ENCODE measurements at regions not wholly inside any gene's neighbourhood (a gene's known extent, or its start where the extent isn't known, plus 50 kb on each side); places are given as distances from the start of the nearest gene placed in this dataset.

DNA sequence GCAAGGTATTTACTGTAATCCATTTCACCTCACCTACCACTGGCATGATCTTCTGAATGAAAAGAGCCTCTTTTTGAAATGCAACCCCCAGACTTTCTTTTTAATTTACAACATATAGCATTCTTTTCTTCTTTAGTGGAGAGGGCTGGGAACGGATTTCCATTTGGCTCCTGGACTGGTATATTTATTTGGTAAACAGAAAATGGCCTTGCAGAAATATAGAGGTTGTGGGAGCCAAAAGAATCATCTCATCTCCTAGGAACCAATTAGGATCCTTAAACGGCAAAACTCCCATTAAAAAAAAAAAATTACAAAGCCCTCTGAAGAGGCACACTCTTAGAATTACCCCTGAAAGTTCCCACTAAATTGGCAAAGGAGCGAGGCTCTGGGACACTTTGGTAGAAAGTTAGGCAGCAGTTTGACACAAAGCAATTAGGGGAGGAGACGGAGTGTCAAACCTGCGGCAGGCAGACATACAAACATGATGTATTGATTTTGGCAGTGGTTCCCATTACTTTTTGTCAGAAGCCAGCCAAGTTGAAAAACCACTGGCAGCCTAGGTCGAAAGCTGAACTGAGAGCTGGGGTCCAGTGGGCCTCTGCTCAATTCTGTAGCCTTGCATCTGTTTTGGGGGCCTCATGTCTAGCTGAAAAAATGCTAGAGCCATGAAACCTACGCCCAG, 135.1 kb upstream of the MAGI3 start:
- H3K27ac ChIP-seq (ENCODE audit: low read depth, low read length, poor library complexity, severe bottlenecking) = no peak overlapping the region

DNA sequence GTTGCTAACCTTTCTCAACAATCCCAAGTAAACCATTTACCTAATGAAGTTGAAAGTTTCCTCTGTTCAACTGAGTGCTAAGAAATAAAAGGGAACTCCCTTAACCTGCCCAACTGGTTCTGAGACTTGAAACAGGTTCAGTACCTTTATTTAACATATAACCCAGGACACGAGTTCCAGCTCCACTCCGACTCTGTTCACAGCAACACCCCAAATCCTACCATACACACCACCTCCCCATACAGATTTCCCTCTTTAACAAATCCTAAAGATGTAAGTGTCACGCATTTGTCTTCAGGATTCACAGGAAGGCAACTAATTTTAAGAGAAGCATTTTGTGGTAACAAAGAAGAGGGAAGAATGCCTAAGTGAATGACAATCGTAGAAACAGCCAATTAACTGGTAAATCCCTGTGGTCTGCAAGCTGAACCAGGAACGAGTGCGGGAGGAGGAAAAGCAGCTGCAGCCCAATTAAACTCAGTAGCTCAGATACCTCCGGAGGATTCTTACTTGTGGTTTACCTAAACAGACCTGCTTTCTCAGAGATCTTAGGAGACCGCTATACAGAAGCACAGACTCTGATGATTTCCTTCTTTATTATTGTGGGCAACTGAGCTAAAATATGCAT, 134.5 kb upstream of the MAGI3 start:
- Histone ChIP-seq H3K9me2 (ENCODE audit: low read depth, low read length) (no peaks in the 10 kb centered on the region), H3K4me1 (ENCODE audit: insufficient read depth, low read length, severe bottlenecking) (no peaks in the 10 kb centered on the region), H3K79me2 (ENCODE audit: insufficient read depth, low read length) (no peaks in the 10 kb centered on the region), H2AFZ (ENCODE audit: low read length) (no peak overlapping the region), H3K36me3 (ENCODE audit: insufficient read depth, low read length) (no peaks in the 10 kb centered on the region), H3K27ac (ENCODE audit: low read depth, low read length, poor library complexity, severe bottlenecking) (no peak overlapping the region), H3K27me3 (ENCODE audit: insufficient read depth, low read length) (no peaks in the 10 kb centered on the region), H4K20me1 (ENCODE audit: insufficient read depth, low read length) (no peaks in the 10 kb centered on the region), H3K9me3 (ENCODE audit: low read length) (no peaks in the 10 kb centered on the region), H3K4me3 (ENCODE audit: low read depth, low read length, poor library complexity, severe bottlenecking) (no peak overlapping the region), H3K4me2 (ENCODE audit: low read length) (no peak overlapping the region), H3F3A (ENCODE audit: insufficient read depth, low read length) (no peaks in the 10 kb centered on the region), H3K9ac (ENCODE audit: low read length) (no peak overlapping the region)
- TF ChIP-seq EZH2 (IDR thresholded peaks at IDR 0.05; ENCODE audit: borderline replicate concordance, low read length) = no peak
- TF ChIP-seq, protein P1, sequence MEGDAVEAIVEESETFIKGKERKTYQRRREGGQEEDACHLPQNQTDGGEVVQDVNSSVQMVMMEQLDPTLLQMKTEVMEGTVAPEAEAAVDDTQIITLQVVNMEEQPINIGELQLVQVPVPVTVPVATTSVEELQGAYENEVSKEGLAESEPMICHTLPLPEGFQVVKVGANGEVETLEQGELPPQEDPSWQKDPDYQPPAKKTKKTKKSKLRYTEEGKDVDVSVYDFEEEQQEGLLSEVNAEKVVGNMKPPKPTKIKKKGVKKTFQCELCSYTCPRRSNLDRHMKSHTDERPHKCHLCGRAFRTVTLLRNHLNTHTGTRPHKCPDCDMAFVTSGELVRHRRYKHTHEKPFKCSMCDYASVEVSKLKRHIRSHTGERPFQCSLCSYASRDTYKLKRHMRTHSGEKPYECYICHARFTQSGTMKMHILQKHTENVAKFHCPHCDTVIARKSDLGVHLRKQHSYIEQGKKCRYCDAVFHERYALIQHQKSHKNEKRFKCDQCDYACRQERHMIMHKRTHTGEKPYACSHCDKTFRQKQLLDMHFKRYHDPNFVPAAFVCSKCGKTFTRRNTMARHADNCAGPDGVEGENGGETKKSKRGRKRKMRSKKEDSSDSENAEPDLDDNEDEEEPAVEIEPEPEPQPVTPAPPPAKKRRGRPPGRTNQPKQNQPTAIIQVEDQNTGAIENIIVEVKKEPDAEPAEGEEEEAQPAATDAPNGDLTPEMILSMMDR (IDR thresholded peaks at IDR 0.05; ENCODE audit: low read length) = no peak

More for the DNA sequence above, 135.1 kb upstream of the MAGI3 start:
- Histone ChIP-seq H3K4me1 (ENCODE audit: insufficient read depth, low read length, severe bottlenecking) (no peaks in the 10 kb centered on the region), H3K27me3 (ENCODE audit: insufficient read depth, low read length) (no peaks in the 10 kb centered on the region), H3K79me2 (ENCODE audit: insufficient read depth, low read length) (no peaks in the 10 kb centered on the region), H3K4me2 (ENCODE audit: low read length) (no peak overlapping the region), H3F3A (ENCODE audit: insufficient read depth, low read length) (no peaks in the 10 kb centered on the region), H3K9ac (ENCODE audit: low read length) (no peak overlapping the region), H3K9me3 (ENCODE audit: low read length) (no peaks in the 10 kb centered on the region), H3K4me3 (ENCODE audit: low read depth, low read length, poor library complexity, severe bottlenecking) (no peak overlapping the region), H3K9me2 (ENCODE audit: low read depth, low read length) (no peaks in the 10 kb centered on the region), H3K36me3 (ENCODE audit: insufficient read depth, low read length) (no peaks in the 10 kb centered on the region), H2AFZ (ENCODE audit: low read length) (no peak overlapping the region), H4K20me1 (ENCODE audit: insufficient read depth, low read length) (no peaks in the 10 kb centered on the region)
- TF ChIP-seq, protein P1 (IDR thresholded peaks at IDR 0.05; ENCODE audit: low read length) = no peak
- no peak for TF ChIP-seq EZH2 (IDR thresholded peaks at IDR 0.05; ENCODE audit: borderline replicate concordance, low read length)

- Histone ChIP-seq H3K4me2 (ENCODE audit: low read length) (no peak overlapping the region), H4K20me1 (ENCODE audit: insufficient read depth, low read length) (no peaks in the 10 kb centered on the region), H3F3A (ENCODE audit: insufficient read depth, low read length) (no peaks in the 10 kb centered on the region), H3K79me2 (ENCODE audit: insufficient read depth, low read length) (no peaks in the 10 kb centered on the region), H3K4me1 (ENCODE audit: insufficient read depth, low read length, severe bottlenecking) (no peaks in the 10 kb centered on the region), H3K27ac (ENCODE audit: low read depth, low read length, poor library complexity, severe bottlenecking) (no peak overlapping the region), H3K36me3 (ENCODE audit: insufficient read depth, low read length) (no peaks in the 10 kb centered on the region), H3K9me2 (ENCODE audit: low read depth, low read length) (no peaks in the 10 kb centered on the region), H3K9ac (ENCODE audit: low read length) (no peak overlapping the region), H3K4me3 (ENCODE audit: low read depth, low read length, poor library complexity, severe bottlenecking) (no peak overlapping the region), H3K9me3 (ENCODE audit: low read length) (no peaks in the 10 kb centered on the region), H3K27me3 (ENCODE audit: insufficient read depth, low read length) (no peaks in the 10 kb centered on the region), H2AFZ (ENCODE audit: low read length) (no peak overlapping the region)
- no peak for TF ChIP-seq EZH2 (IDR thresholded peaks at IDR 0.05; ENCODE audit: borderline replicate concordance, low read length)
- TF ChIP-seq, protein P1 (IDR thresholded peaks at IDR 0.05; ENCODE audit: low read length) = no peak
These were observed 134.0 kb upstream of the MAGI3 start for GRCh38 chr1:113256348-113256729.

Data from OCI-LY1 (cell line).